ENCODE measurements at regions not wholly inside any gene's neighbourhood (a gene's known extent, or its start where the extent isn't known, plus 50 kb on each side); places are given as distances from the start of the nearest gene placed in this dataset.
"Not testable (repeated sequence)": the region's sequence is repeated elsewhere in the genome, so short reads cannot be mapped to it uniquely, and the experiment has no call there.

GRCh38 chrX:115357326-115358120 lies 68.0 kb downstream of the LUZP4 start:
- DNase-seq, result no peak

GRCh38 chrX:115359508-115359907 lies 70.0 kb downstream of the LUZP4 start:
- DNase-seq, result not testable (repeated sequence)

GRCh38 chrX:115360220-115360781 lies 70.8 kb downstream of the LUZP4 start:
- DNase-seq, result no peak

GRCh38 chrX:115362334-115363095 lies 73.0 kb downstream of the LUZP4 start:
- no peak for DNase-seq

GRCh38 chrX:115363372-115363771 lies 73.9 kb downstream of the LUZP4 start:
- no peak for DNase-seq

- no peak for DNase-seq
Observed at GRCh38 chrX:115363897-115364296, 74.4 kb downstream of the LUZP4 start.

GRCh38 chrX:115364670-115365069 lies 75.2 kb downstream of the LUZP4 start:
- DNase-seq, result no peak

GRCh38 chrX:115366535-115366934 lies 77.0 kb downstream of the LUZP4 start:
- DNase-seq, result no peak

GRCh38 chrX:115367455-115367854 lies 77.9 kb downstream of the LUZP4 start:
- no peak for DNase-seq

GRCh38 chrX:115367951-115368350 lies 78.4 kb downstream of the LUZP4 start:
- no peak for DNase-seq

GRCh38 chrX:115368876-115369275 lies 79.4 kb downstream of the LUZP4 start:
- no peak for DNase-seq

GRCh38 chrX:115372152-115372551 lies 82.6 kb downstream of the LUZP4 start:
- DNase-seq, result no peak

- no peak for DNase-seq
Observed at GRCh38 chrX:115373308-115373707, 83.8 kb downstream of the LUZP4 start.

GRCh38 chrX:115378471-115378870 lies 89.0 kb downstream of the LUZP4 start:
- DNase-seq, result no peak

GRCh38 chrX:115387327-115387726 lies 97.8 kb downstream of the LUZP4 start:
- no peak for DNase-seq

GRCh38 chrX:115388879-115389278 lies 99.4 kb downstream of the LUZP4 start:
- no peak for DNase-seq

- DNase-seq, result no peak
Observed at GRCh38 chrX:115390078-115390477, 100.6 kb downstream of the LUZP4 start.

GRCh38 chrX:115392031-115392430 lies 102.5 kb downstream of the LUZP4 start:
- DNase-seq, result no peak

- DNase-seq, result no peak
Observed at GRCh38 chrX:115392871-115393270, 103.4 kb downstream of the LUZP4 start.

GRCh38 chrX:115393271-115393670 lies 103.8 kb downstream of the LUZP4 start:
- DNase-seq, result no peak

- DNase-seq, result not testable (repeated sequence)
Observed at GRCh38 chrX:115394806-115395205, 105.3 kb downstream of the LUZP4 start.

- no peak for DNase-seq
Observed at GRCh38 chrX:115399306-115399705, 109.8 kb downstream of the LUZP4 start.

- DNase-seq, result no peak
Observed at GRCh38 chrX:115400960-115401359, 111.4 kb downstream of the LUZP4 start.

- no peak for DNase-seq
Observed at GRCh38 chrX:115402299-115402698, 112.8 kb downstream of the LUZP4 start.
